Esophagus muscularis mucosa (tissue), 4 donors: ENCODE measurements at regions not wholly inside any gene's neighbourhood (a gene's known extent, or its start where the extent isn't known, plus 50 kb on each side); places are given as distances from the start of the nearest gene placed in this dataset.

Experiments used
- DNase-seq: peaks from one replicate; pipeline ENCODE4 v3.0.0-alpha.2; 2017; ENCODE audit errors: extremely low spot score
- H3K27ac ChIP-seq, 4 donors: fragments of 200-600 bp; sonication (generic); replicated peaks in 1 of 4; 1 replicate in 3 of 4; 2 replicates in 1 of 4; pipeline ENCODE4 v1.5.1; 2016 to 2019; ENCODE audit warnings: mild to moderate bottlenecking in 1 of 4
- H3K27me3 ChIP-seq, 4 donors: fragments of 200-600 bp; sonication (generic); one replicate each; pipeline versions ENCODE4 v1.5.1 to v1.6.0; 2016 to 2019
- H3K36me3 ChIP-seq, 4 donors: fragments of 200-600 bp; sonication (generic); one replicate each; pipeline ENCODE4 v1.5.1; 2016 to 2019
- H3K4me1 ChIP-seq, 4 donors: fragments of 200-600 bp; sonication (generic); one replicate each; pipeline ENCODE4 v1.5.1; 2016 to 2019
- H3K4me3 ChIP-seq, 4 donors: fragments of 200-600 bp; sonication (generic); 1 replicate in 2 of 4; 2 replicates in 2 of 4; pipeline ENCODE4 v1.5.1; 2016 to 2019; ENCODE audit warnings: mild to moderate bottlenecking in 4 of 4, moderate library complexity in 1 of 4
- H3K9me3 ChIP-seq, 4 donors: fragments of 200-600 bp; sonication (generic); 1 replicate in 3 of 4; 2 replicates in 1 of 4; pipeline ENCODE4 v1.5.1; 2016 to 2019
- CTCF ChIP-seq, 3 experiments: fragments of 200-600 bp in 2 of 3; fragments of 450-650 bp in 1 of 3; sonication (generic) in 2 of 3; IDR thresholded peaks; one replicate each; pipeline ENCODE4 v1.5.1; 2017 to 2019; ENCODE audit warnings: antibody characterized with exemption in 3 of 3, mild to moderate bottlenecking in 2 of 3, moderate library complexity in 1 of 3
- EP300 ChIP-seq: sonication (generic); formaldehyde crosslinking; IDR thresholded peaks from one replicate; pipeline ENCODE4 v1.6.1; 2017; ENCODE audit warnings: antibody characterized with exemption
- POLR2A ChIP-seq: fragments of 450-650 bp; IDR thresholded peaks from one replicate; pipeline ENCODE4 v1.6.1; 2017; ENCODE audit warnings: antibody characterized with exemption, moderate library complexity, mild to moderate bottlenecking, low read depth
- POLR2AphosphoS5 ChIP-seq, 2 donors: sonication (generic); formaldehyde crosslinking; IDR thresholded peaks; one replicate each; pipeline ENCODE4 v1.6.1; 2017; ENCODE audit warnings: antibody characterized with exemption in 2 of 2
- WGBS: methylation state at CpG from one replicate; pipeline ENCODE4 v1.1.5; 2018; 5-methylcytosine and 5-hydroxymethylcytosine counted together
- intact Hi-C: fragments of 100-400 bp; cut with DNase I; formaldehyde crosslinking; loops from one replicate; pipeline ENCODE4 v1.15.1; 2023
- small RNA-seq, 3 donors: library from RNA; depleted of rRNA; stranded (forward); fragments of <200 nt; gene quantifications; one replicate each; pipeline ENCODE3, GENCODE V24; 2016

- peaks cover 0 to 6% (median 0%) of the 10 kb centered on the region in 4 donors for H3K4me1 ChIP-seq
- no peak overlapping the region for H3K4me3 ChIP-seq
- no peaks in the 10 kb centered on the region for H3K9me3 ChIP-seq
- H3K36me3 ChIP-seq: no peaks in the 10 kb centered on the region
- no peak overlapping the region for H3K27ac ChIP-seq
- no peak for TF ChIP-seq CTCF (IDR thresholded peaks at IDR 0.05)
- TF ChIP-seq POLR2A: no peak
- no peak for TF ChIP-seq EP300
- TF ChIP-seq POLR2AphosphoS5 (IDR thresholded peaks at IDR 0.05): no peak
- intact Hi-C loops: no loop called here
- no peak for DNase-seq
- WGBS: 94% methylated on average over 6 of the region's 6 CpGs
- no peaks in the 10 kb centered on the region for H3K27me3 ChIP-seq
These were observed 51.5 kb upstream of the NR3C1 start for GRCh38 chr5:143454936-143455516.

- DNase-seq: no peak
- Histone ChIP-seq H3K4me1 (peaks cover 0 to 6% (median 0%) of the 10 kb centered on the region in 4 donors), H3K27me3 (no peaks in the 10 kb centered on the region), H3K36me3 (no peaks in the 10 kb centered on the region), H3K9me3 (no peaks in the 10 kb centered on the region), H3K4me3 (no peak overlapping the region), H3K27ac (no peak overlapping the region)
- WGBS: 80% methylated on average over 2 of the region's 2 CpGs
- TF ChIP-seq CTCF (IDR thresholded peaks at IDR 0.05): no peak
- TF ChIP-seq POLR2AphosphoS5 (IDR thresholded peaks at IDR 0.05): no peak
- TF ChIP-seq EP300: no peak
- TF ChIP-seq POLR2A: no peak
- intact Hi-C loops: no loop called here
These were observed 50.2 kb upstream of the NR3C1 start for GRCh38 chr5:143453720-143454119.

Small RNA genes in the stretch of these regions (small RNA-seq; reads per million reads assigned to genes)
- 0 reads per million in 3 donors for gene MIR5197
- 0 reads per million in 3 donors for gene RNU7-156P
